GM19455 (cell line): ENCODE measurements at regions not wholly inside any gene's neighbourhood (a gene's known extent, or its start where the extent isn't known, plus 50 kb on each side); places are given as distances from the start of the nearest gene placed in this dataset.
"Not testable (repeated sequence)": the region's sequence is repeated elsewhere in the genome, so short reads cannot be mapped to it uniquely, and the experiment has no call there.

ENCODE experiments used
- ATAC-seq: cut with Tn5 transposase; IDR thresholded peaks from one replicate; pipeline ENCODE4 v1.9.1; 2021; ENCODE audit not compliant: unreplicated experiment

- no peak for ATAC-seq
Measured at GRCh38 chr18:42445359-42445758, 490.3 kb downstream of the PIK3C3 start.

- ATAC-seq: no peak
Measured at GRCh38 chr18:42446195-42446594, 491.2 kb downstream of the PIK3C3 start.

GRCh38 chr18:42447688-42448087 is 492.7 kb downstream of the PIK3C3 start:
- ATAC-seq: no peak

GRCh38 chr18:42458226-42458625 is 503.2 kb downstream of the PIK3C3 start:
- no peak for ATAC-seq

GRCh38 chr18:42459873-42460272 is 504.8 kb downstream of the PIK3C3 start:
- ATAC-seq: no peak

- no peak for ATAC-seq
Measured at GRCh38 chr18:42471885-42472284, 516.9 kb downstream of the PIK3C3 start.

GRCh38 chr18:42473611-42474010 is 518.6 kb downstream of the PIK3C3 start:
- ATAC-seq: no peak

GRCh38 chr18:42474577-42474976 is 519.5 kb downstream of the PIK3C3 start:
- no peak for ATAC-seq

- ATAC-seq: no peak
Measured at GRCh38 chr18:42475157-42475556, 520.1 kb downstream of the PIK3C3 start.

- no peak for ATAC-seq
Measured at GRCh38 chr18:42477267-42477666, 522.2 kb downstream of the PIK3C3 start.

- ATAC-seq: no peak
Measured at GRCh38 chr18:42480441-42480840, 525.4 kb downstream of the PIK3C3 start.

GRCh38 chr18:42484648-42485047 is 529.6 kb downstream of the PIK3C3 start:
- no peak for ATAC-seq

- ATAC-seq: no peak
Measured at GRCh38 chr18:42486271-42486670, 531.2 kb downstream of the PIK3C3 start.

- ATAC-seq: no peak
Measured at GRCh38 chr18:42508683-42509296, 553.8 kb downstream of the PIK3C3 start.

GRCh38 chr18:42509750-42510415 is 554.8 kb downstream of the PIK3C3 start:
- ATAC-seq: peak; percentile 58

- ATAC-seq: no peak
Measured at GRCh38 chr18:42510540-42510939, 555.5 kb downstream of the PIK3C3 start.

- ATAC-seq: no peak
Measured at GRCh38 chr18:42513441-42513840, 558.4 kb downstream of the PIK3C3 start.

- no peak for ATAC-seq
Measured at GRCh38 chr18:42514512-42514911, 559.5 kb downstream of the PIK3C3 start.

- ATAC-seq: no peak
Measured at GRCh38 chr18:42517896-42518295, 562.9 kb downstream of the PIK3C3 start.

GRCh38 chr18:42518331-42518730 is 563.3 kb downstream of the PIK3C3 start:
- not testable (repeated sequence) for ATAC-seq

- no peak for ATAC-seq
Measured at GRCh38 chr18:42520138-42520537, 565.1 kb downstream of the PIK3C3 start.

- ATAC-seq: no peak
Measured at GRCh38 chr18:42525905-42526304, 570.9 kb downstream of the PIK3C3 start.

GRCh38 chr18:42527766-42528165 is 572.7 kb downstream of the PIK3C3 start:
- ATAC-seq: no peak
